GM23338 (cell line): ENCODE measurements at regions not wholly inside any gene's neighbourhood (a gene's known extent, or its start where the extent isn't known, plus 50 kb on each side); places are given as distances from the start of the nearest gene placed in this dataset.

Experiments used
- EZH2 ChIP-seq: fragments of 200-600 bp; sonication (generic); IDR thresholded peaks from one replicate; pipeline ENCODE4 v1.8.0; 2017; ENCODE audit warnings: antibody characterized with exemption, mild to moderate bottlenecking, low read depth; ENCODE audit not compliant: unreplicated experiment
- ZNF114 ChIP-seq: fragments of 250-450 bp; sonication (Bioruptor Pico); IDR thresholded peaks from 2 replicates; pipeline ENCODE4 v1.5.0; 2020; ENCODE audit warnings: mild to moderate bottlenecking, moderate library complexity
- TF ChIP-seq, protein P1 (sequence below), 2 experiments: fragments of 200-600 bp in 1 of 2; sonication (generic) in 1 of 2; conservative IDR thresholded peaks; 2 replicates each; pipeline versions ENCODE4 v1.5.1 to v1.6.1; 2016 to 2017; ENCODE audit warnings: antibody characterized with exemption in 2 of 2, low read depth in 2 of 2, mild to moderate bottlenecking in 2 of 2, moderate library complexity in 1 of 2

DNA sequence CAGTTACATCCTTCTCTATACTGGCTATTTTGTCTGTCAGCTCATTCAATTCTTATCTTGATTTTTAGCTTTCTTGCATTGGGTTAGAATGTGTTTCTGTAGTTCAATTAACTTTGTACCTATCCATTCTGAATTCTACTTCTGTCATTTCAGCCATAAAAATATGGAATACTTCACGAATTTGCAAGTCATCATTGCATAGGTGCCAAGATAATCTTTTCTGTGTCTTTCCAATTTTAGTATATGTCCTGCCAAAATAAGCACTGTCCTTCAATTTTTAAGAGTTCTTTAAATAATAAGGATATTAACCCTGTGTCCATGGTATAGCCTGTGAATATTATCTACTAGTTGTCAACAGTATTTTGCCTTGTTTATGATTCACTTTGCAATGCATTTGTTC is 665.7 kb upstream of the MDGA2 start:
- TF ChIP-seq, protein P1, sequence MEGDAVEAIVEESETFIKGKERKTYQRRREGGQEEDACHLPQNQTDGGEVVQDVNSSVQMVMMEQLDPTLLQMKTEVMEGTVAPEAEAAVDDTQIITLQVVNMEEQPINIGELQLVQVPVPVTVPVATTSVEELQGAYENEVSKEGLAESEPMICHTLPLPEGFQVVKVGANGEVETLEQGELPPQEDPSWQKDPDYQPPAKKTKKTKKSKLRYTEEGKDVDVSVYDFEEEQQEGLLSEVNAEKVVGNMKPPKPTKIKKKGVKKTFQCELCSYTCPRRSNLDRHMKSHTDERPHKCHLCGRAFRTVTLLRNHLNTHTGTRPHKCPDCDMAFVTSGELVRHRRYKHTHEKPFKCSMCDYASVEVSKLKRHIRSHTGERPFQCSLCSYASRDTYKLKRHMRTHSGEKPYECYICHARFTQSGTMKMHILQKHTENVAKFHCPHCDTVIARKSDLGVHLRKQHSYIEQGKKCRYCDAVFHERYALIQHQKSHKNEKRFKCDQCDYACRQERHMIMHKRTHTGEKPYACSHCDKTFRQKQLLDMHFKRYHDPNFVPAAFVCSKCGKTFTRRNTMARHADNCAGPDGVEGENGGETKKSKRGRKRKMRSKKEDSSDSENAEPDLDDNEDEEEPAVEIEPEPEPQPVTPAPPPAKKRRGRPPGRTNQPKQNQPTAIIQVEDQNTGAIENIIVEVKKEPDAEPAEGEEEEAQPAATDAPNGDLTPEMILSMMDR (conservative IDR thresholded peaks at IDR 0.05; ENCODE audit: low read depth in 2 of 2), result no peak
- no peak for TF ChIP-seq EZH2
- no peak for TF ChIP-seq ZNF114 (CRISPR knock-in tag)
